Hematopoietic multipotent progenitor cell treated with erythropoietin and hydrocortisone succinate and interleukin-3 and kit ligand, for 6 days (in vitro differentiated cells): ENCODE measurements at regions not wholly inside any gene's neighbourhood (a gene's known extent, or its start where the extent isn't known, plus 50 kb on each side); places are given as distances from the start of the nearest gene placed in this dataset.

ENCODE experiments used
- DNase-seq: peaks from one replicate; pipeline ENCODE4 v3.0.0-alpha.2; 2015

GRCh38 chr16:86203557-86204275 is 304.8 kb downstream of the IRF8 start:
- no peak for DNase-seq

GRCh38 chr16:86205521-86206245 is 304.6 kb upstream of the FOXF1 start:
- DNase-seq = no peak

GRCh38 chr16:86207350-86207749 is 303.0 kb upstream of the FOXF1 start:
- DNase-seq = no peak

- no peak for DNase-seq
Observed at GRCh38 chr16:86209202-86209601, 301.1 kb upstream of the FOXF1 start.

GRCh38 chr16:86210403-86211193 is 299.7 kb upstream of the FOXF1 start:
- DNase-seq = no peak

- DNase-seq = no peak
Observed at GRCh38 chr16:86211265-86211664, 299.1 kb upstream of the FOXF1 start.

- no peak for DNase-seq
Observed at GRCh38 chr16:86211800-86212199, 298.5 kb upstream of the FOXF1 start.

GRCh38 chr16:86212706-86213436 is 297.5 kb upstream of the FOXF1 start:
- no peak for DNase-seq

GRCh38 chr16:86213437-86214205 is 296.7 kb upstream of the FOXF1 start:
- DNase-seq = no peak

GRCh38 chr16:86214326-86215232 is 295.7 kb upstream of the FOXF1 start:
- DNase-seq = no peak

- DNase-seq = no peak
Observed at GRCh38 chr16:86215233-86215978, 294.9 kb upstream of the FOXF1 start.

GRCh38 chr16:86215979-86216585 is 294.2 kb upstream of the FOXF1 start:
- DNase-seq = no peak

- no peak for DNase-seq
Observed at GRCh38 chr16:86216591-86216990, 293.7 kb upstream of the FOXF1 start.

- no peak for DNase-seq
Observed at GRCh38 chr16:86217001-86217890, 293.1 kb upstream of the FOXF1 start.

GRCh38 chr16:86217891-86218270 is 292.4 kb upstream of the FOXF1 start:
- DNase-seq = no peak

GRCh38 chr16:86218479-86219170 is 291.7 kb upstream of the FOXF1 start:
- no peak for DNase-seq

GRCh38 chr16:86219655-86220445 is 290.5 kb upstream of the FOXF1 start:
- no peak for DNase-seq
